ENCODE measurements at regions not wholly inside any gene's neighbourhood (a gene's known extent, or its start where the extent isn't known, plus 50 kb on each side); places are given as distances from the start of the nearest gene placed in this dataset.

DNA sequence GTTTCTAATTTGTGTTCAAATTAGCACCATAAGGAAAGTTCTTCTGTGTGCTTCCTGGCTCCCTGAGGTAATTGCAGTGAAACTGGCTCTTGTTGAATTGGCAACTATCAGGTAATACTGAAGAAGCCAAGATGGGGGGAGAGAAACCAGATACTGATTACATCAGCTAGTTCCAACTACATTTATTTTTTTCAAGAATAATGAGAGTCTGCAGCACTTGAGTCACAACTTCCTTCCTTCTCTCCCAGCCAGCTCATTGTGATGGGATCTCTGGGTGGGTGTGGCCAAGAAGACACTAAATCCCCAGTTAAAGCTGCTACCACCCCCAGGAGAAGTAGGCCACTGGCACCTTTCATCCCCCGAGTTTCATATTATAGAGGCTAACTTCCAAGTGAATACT, 100.7 kb upstream of the RXFP2 start (continued):
- TF ChIP-seq, protein P1, sequence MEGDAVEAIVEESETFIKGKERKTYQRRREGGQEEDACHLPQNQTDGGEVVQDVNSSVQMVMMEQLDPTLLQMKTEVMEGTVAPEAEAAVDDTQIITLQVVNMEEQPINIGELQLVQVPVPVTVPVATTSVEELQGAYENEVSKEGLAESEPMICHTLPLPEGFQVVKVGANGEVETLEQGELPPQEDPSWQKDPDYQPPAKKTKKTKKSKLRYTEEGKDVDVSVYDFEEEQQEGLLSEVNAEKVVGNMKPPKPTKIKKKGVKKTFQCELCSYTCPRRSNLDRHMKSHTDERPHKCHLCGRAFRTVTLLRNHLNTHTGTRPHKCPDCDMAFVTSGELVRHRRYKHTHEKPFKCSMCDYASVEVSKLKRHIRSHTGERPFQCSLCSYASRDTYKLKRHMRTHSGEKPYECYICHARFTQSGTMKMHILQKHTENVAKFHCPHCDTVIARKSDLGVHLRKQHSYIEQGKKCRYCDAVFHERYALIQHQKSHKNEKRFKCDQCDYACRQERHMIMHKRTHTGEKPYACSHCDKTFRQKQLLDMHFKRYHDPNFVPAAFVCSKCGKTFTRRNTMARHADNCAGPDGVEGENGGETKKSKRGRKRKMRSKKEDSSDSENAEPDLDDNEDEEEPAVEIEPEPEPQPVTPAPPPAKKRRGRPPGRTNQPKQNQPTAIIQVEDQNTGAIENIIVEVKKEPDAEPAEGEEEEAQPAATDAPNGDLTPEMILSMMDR (IDR thresholded peaks at IDR 0.05; ENCODE audit: control extremely low read depth in 1 of 3, insufficient read depth in 1 of 3, low read depth in 1 of 3, low read length in 3 of 3): no peak
- TF ChIP-seq SRF (IDR thresholded peaks at IDR 0.05; ENCODE audit: low read depth, low read length) (no peak), EP300 (IDR thresholded peaks at IDR 0.05; ENCODE audit: borderline replicate concordance in 1 of 2, low read depth in 2 of 2, low read length in 2 of 2) (no peak)
- TF ChIP-seq, protein P2, sequence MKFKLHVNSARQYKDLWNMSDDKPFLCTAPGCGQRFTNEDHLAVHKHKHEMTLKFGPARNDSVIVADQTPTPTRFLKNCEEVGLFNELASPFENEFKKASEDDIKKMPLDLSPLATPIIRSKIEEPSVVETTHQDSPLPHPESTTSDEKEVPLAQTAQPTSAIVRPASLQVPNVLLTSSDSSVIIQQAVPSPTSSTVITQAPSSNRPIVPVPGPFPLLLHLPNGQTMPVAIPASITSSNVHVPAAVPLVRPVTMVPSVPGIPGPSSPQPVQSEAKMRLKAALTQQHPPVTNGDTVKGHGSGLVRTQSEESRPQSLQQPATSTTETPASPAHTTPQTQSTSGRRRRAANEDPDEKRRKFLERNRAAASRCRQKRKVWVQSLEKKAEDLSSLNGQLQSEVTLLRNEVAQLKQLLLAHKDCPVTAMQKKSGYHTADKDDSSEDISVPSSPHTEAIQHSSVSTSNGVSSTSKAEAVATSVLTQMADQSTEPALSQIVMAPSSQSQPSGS (IDR thresholded peaks at IDR 0.05; ENCODE audit: low read length): no peak
